NCI-H1436 (cell line): ENCODE measurements at regions not wholly inside any gene's neighbourhood (a gene's known extent, or its start where the extent isn't known, plus 50 kb on each side); places are given as distances from the start of the nearest gene placed in this dataset.
"Not testable (repeated sequence)": the region's sequence is repeated elsewhere in the genome, so short reads cannot be mapped to it uniquely, and the experiment has no call there.

Experiments
- DNase-seq: peaks from one replicate; lab custom pipeline; 2025; lab: John Stamatoyannopoulos, UW

DNA sequence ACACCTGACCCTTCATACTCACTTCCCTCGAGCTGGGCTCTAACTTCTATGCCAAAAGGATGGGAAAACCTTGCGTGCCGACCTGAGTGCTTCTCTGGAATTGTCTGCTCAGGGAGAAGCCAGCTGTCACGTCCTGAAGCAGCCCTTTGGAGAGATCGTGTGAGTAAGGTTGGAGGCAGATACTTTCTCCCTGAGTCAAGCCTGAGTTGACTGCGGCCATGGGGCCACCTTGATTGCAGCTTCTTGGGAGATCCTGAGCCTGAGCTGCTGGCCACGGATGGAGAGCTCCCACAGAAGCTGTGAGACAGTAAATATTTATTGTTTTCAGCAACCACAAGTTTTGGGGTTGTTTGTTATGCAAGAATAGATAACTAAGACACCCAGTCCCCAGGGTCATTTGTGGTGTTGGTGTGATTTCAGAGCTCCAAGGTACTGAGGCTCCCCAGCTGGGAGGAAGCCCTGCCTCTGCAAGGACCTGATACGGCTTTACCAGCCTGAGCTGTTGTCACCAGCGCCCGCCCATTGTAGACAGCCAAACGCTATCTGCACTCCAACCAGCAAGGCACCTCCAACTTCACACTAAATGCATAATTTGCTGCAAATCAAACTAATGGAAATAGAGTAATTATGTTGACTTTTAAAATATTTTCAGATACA, 531.6 kb downstream of the PTPRU start:
- no peak for DNase-seq

DNA sequence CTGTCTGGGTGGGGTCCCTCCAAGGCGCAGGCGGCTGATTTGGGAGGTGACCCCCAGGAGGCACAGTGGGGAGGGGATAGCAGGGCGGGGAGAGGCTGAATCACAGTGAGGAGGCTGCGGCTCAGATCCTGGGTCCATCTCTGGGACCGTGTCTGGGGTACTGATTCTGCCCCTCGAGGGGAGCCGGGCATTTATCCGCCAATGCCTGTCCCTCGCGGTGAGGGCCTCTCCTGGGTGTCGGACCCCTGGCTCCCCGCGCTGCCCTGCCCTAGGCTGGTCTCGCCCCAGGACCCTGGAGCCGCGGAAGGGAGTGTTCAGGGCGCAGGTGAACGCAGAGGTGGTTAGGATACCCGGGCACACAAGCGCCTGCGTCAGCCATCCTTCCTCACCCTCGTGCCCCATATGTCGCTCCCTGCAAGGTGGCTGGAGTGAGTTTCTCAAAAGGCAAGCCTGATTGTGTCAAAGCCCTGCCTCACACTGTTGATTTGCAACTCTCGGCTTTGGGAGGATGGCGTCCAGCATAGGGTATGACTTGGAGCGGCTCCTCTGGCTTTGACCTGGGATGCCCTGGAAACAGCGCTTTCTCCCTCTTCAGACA, 530.9 kb downstream of the PTPRU start:
- no peak for DNase-seq

- no peak for DNase-seq
Observed at GRCh38 chr1:29762635-29763034, 526.3 kb downstream of the PTPRU start.

- DNase-seq, result no peak
Observed at GRCh38 chr1:29761159-29761928, 525.0 kb downstream of the PTPRU start.

GRCh38 chr1:29760067-29760564, 523.8 kb downstream of the PTPRU start:
- no peak for DNase-seq

DNA sequence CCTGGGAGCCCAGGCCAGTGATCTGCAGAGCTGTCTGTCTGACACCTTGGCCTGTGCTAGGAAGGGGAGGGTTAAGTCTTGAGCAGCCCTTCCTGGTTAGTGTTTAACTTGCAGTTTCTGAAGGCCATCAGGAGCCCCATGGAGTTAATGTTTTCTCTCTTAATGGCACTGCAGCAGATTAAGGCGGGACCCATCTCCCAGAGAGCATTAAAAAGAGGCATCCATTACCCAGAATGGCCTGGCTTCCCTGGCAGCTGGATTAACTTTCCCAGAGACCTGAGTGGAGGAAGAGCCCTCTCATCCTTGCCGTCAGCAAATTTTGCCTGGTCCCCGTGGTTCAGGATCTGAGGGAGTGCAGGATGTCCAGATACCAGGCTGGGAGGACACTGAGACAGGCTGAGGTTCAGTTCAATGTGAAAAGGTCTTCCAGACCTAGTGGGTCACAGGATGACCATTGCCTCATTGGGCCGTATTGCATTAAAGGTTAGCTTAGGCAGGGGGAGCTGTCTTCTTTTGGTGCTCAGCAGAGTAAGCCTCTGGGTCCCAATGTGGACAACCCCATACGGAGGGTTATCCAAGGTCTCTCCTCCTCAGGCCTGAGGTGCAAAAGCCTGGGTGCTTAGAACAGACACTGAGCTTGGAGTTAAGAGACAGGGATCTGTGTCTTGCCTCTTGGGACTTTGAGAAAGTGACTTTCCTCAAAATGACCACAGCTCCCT, 522.6 kb downstream of the PTPRU start:
- no peak for DNase-seq

DNA sequence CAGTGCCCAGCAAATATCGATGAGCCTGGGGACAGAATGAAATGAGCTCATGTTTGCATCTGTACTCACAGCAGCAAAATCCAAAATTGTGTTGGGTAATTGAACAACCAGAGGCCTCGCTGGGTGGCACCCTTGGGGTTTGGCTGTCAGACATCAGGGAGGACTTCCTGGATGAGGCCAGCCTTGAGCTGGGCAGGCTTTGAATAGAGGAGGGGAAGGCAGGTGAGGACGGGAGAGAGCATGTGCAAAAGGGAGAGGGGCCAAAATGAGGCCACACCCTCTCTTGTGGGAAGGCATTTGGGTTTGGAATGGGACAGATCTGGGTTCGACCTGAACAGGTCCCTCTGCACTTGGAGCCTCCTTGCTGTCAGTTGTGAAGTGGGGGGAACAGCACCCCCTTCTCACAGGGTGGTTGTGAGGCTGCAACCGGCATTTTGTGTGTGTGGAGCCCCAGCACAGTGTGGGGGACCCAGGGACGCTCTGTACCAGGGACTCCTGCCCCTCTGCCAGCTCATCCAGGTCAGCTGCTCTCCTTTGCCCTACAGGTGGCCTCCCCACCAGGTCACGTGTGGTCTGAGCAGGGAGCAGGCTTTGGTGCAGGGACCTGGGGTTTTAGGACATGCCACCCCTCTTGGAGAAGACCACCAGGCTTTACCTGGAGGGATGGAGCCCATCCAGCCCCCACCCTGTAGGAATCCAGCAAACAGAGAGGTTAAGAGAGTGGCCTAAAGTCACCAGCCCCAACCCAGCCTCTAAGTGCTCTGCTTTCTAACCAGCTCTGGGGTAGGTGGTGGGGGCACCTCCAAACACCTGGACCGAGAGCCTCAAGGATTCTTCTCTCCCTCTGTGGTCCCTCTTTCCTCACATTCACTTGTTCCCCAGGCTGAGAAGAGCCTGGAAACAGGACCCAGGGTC, 521.8 kb downstream of the PTPRU start:
- DNase-seq, result no peak

DNA sequence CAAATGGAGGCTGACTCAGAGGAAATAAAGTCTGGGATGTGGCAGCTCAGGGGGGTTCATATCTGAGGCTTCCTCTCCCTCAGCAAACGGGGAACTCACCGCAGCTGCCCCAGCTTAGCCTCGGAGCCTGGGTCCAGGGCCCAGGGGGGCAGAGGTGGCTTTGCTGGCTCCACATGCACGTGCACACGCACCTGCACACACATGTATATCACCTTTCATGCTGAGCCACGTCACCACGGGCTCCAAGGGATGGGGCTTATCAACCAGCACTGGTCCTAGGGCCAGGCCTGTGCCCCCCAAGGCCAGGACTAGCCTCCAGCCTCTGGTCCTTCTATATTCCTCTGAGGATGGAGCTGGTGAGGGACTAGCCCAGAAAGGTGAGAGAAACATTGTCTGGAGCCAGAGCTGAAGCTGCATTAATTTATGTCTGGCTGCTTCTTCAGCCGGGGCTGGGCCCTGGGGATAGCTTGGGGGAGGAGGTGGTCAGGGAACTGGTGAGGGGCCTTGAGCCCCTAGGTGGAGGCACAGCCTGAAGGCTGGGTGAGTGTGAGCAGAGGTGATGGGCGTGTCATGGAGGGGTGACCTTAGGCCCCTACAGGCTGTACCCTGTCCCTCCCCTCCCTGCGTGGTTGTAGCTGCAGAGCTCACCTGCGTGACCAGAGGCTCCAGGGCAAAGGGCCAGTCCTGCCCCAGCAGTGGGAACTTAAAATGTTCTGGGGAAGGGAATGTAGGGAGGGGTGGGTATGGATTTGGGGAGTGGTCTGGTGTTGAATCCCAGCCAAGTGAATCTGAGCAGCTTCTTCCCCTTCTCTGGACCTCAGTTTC, 520.8 kb downstream of the PTPRU start:
- no peak for DNase-seq

DNA sequence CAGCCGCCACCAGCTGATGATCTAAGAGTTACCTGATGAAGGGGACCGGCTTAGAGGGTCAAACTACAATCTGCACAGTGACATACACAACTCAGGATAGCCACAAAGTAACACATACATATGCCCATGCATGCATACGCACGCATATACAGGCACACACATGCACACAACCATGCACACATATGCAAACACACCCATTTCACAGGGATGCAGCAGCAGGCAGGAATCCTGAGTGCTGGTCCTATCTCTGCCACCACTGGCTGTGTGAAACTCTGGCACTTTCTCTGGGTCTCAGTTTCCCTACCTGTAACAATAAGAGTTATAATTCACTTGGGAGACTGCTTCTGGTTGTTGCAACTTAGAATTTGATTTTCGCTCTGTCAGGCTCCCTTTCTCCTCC, 520.2 kb downstream of the PTPRU start:
- no peak for DNase-seq

GRCh38 chr1:29756085-29756484, 519.8 kb downstream of the PTPRU start:
- no peak for DNase-seq

DNA sequence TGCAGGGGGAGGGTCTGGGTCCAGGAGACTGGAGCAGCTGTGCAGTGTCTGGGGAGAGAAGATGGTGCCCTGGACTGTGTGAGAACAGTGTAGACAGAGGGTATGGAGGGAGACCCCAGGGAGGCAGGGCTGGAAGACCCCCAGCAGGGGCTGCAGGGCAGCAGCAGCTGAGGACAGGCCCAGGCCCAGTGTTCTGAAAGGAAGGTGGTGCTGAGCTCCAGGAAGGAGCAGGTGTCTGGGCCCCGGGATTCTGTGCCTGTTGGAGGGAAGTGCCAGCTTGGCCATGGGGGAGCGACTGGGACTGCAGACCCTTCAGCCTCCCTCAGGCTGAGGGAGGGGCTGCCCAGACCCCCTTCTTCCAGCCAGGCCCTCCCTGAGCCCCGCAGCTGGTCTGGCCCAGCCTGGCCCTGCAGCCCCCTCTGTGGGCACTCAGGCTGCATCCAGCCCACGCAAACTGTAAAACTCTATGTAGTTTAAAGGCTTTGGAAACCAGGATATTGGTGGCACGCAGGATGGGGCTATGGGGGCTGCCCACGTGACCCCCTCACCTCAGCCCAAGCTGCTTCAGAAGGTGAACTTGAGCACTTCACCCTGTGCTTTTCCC, 519.2 kb downstream of the PTPRU start:
- not testable (repeated sequence) for DNase-seq

GRCh38 chr1:29754573-29755375, 518.5 kb downstream of the PTPRU start:
- no peak for DNase-seq

DNA sequence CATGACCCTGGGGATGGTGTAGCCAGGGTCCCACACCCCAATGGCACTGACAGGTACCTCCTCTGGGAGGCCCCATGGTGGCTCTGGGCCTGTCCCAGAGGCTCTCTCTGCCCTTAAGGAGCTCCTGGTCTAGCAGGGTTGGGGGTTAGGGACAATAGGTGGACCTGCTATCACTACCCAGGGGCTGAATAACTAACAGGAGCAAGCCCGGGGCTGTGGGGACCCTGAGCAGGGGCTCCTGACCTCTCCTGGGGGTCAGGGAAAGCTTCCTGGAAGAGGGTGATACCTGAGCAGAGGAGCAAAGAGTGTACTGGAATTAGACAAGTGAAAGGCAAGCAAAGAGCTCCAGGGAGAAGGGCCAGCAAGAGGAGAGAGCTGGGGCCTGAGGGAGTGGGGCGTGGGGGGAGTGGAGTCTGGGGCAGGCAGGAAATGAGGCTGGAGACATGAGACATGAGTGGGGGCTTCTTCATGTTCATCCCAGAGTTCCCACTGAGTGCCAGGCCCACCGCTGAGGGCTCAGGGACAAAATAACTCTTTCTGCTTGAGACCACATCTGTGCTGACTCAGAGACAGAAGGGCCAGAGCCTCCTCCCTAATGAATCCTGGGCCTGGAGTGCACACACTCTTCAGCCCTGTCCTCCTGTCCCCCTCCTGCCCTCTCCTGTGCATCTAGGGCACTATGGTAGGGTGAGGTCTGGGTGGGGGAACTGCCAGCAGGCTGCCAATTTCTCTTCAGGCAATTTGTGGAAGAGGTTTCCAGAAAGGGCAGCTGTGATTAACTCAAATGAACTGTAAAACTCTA, 517.6 kb downstream of the PTPRU start:
- DNase-seq, result no peak

DNA sequence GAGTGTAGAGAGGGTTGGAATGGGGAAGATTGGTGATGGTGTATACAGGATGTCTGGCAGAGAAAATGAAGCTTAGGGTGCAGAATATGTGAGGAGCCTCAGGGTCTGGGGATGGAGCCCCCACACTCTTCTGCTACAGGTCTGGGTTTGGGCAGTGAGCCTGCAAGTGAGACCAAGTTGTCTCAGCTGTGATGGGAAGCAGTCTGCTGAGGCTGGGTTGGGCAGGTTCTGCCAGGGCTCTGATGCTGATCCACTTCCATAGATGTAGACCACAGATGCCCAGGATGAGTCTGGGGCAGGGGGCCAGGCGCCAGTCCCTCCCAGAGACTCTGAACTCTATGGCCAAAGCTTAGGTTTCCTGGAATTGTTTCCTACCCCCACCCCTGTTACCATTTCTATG, 516.9 kb downstream of the PTPRU start:
- no peak for DNase-seq

DNA sequence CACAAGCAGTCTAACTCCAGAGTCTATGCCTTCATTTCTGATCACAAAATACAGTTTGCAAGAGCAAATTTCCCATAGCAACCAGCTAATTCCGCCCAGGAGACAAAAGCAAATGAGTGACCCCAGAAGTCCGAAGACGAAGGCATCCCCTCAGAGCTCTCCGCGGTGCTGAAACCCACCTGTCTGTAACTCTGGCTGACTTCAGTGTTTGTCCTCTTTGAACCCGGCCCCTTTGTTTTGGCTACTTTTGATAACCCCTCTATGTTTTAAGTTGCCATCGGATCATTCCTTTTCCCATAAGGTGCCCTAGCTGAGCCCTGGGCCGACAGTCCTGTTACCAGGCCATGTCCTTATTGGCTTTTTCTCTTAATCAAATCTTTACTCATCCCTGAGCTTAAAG, 515.8 kb downstream of the PTPRU start:
- no peak for DNase-seq

GRCh38 chr1:29749024-29749945, 513.0 kb downstream of the PTPRU start:
- DNase-seq, result peak; percentile 69

- DNase-seq, result no peak
Observed at GRCh38 chr1:29747196-29747595, 510.9 kb downstream of the PTPRU start.
